ENCODE measurements at regions not wholly inside any gene's neighbourhood (a gene's known extent, or its start where the extent isn't known, plus 50 kb on each side); places are given as distances from the start of the nearest gene placed in this dataset.

- no peaks in the 10 kb centered on the region for H3K9me3 Mint-ChIP-seq
- H3K27me3 Mint-ChIP-seq (ENCODE audit: low read depth), result no peaks in the 10 kb centered on the region
- no peaks in the 10 kb centered on the region for H3K36me3 Mint-ChIP-seq
- H3K4me3 Mint-ChIP-seq, result no peak overlapping the region
- H3K27ac Mint-ChIP-seq, result no peak overlapping the region
- no peak for DNase-seq (ENCODE audit: low spot score in 2 of 2, unreplicated experiment in 2 of 2)
- peaks cover 4% of the 10 kb centered on the region for H3K4me1 Mint-ChIP-seq
- TF ChIP-seq, protein P1, sequence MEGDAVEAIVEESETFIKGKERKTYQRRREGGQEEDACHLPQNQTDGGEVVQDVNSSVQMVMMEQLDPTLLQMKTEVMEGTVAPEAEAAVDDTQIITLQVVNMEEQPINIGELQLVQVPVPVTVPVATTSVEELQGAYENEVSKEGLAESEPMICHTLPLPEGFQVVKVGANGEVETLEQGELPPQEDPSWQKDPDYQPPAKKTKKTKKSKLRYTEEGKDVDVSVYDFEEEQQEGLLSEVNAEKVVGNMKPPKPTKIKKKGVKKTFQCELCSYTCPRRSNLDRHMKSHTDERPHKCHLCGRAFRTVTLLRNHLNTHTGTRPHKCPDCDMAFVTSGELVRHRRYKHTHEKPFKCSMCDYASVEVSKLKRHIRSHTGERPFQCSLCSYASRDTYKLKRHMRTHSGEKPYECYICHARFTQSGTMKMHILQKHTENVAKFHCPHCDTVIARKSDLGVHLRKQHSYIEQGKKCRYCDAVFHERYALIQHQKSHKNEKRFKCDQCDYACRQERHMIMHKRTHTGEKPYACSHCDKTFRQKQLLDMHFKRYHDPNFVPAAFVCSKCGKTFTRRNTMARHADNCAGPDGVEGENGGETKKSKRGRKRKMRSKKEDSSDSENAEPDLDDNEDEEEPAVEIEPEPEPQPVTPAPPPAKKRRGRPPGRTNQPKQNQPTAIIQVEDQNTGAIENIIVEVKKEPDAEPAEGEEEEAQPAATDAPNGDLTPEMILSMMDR (IDR thresholded peaks at IDR 0.05; ENCODE audit: unreplicated experiment), result no peak
These were observed 378.4 kb downstream of the MEI4 start for GRCh38 chr6:78031228-78031627.

DNA sequence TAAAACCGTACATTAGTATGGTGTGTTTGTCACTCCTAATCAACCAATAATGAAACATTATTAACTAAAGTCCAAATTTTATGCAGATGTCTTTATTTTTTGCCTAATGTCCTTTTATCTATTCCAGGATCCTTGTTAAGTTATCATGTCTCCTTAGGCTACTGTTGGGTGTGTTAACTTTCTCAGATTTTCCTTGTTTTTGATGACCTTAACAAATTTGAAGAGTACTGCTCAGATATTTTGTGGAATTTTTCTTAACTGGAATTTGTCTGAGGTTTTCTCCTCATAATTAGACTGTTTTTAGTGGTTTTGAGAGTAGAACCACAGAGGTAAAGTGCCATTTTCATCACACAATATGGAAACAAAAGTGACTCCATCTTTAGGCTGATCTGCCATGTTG lies 406.3 kb downstream of the MEI4 start:
- no peak for DNase-seq (ENCODE audit: low spot score in 2 of 2, unreplicated experiment in 2 of 2)
- H3K4me3 Mint-ChIP-seq, result no peak overlapping the region
- peaks cover 2% of the 10 kb centered on the region for H3K27me3 Mint-ChIP-seq (ENCODE audit: low read depth)
- TF ChIP-seq, protein P1 (IDR thresholded peaks at IDR 0.05; ENCODE audit: unreplicated experiment), result no peak
- H3K27ac Mint-ChIP-seq, result no peak overlapping the region
- H3K9me3 Mint-ChIP-seq, result peaks cover 4% of the 10 kb centered on the region
- no peaks in the 10 kb centered on the region for H3K36me3 Mint-ChIP-seq
- H3K4me1 Mint-ChIP-seq, result no peaks in the 10 kb centered on the region

DNA sequence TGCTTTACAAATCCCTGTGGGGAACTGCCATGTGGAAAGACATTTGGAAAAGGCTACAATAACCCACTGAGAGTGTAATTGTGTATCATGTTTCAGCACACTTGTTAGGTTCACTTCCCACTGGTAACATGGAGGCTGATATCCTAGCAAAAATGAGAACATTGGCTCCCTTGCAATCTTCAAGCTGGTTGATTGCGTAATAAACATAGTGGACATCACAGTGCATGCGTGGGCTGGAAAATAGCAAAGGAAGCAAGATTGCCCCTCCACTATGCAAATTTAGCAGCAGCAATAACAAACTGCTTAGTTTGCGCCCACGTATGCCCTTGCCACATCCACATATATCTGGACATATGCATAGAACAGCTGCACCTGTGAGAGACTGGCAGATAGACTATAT lies 410.2 kb downstream of the MEI4 start:
- H3K4me3 Mint-ChIP-seq, result no peak overlapping the region

DNA sequence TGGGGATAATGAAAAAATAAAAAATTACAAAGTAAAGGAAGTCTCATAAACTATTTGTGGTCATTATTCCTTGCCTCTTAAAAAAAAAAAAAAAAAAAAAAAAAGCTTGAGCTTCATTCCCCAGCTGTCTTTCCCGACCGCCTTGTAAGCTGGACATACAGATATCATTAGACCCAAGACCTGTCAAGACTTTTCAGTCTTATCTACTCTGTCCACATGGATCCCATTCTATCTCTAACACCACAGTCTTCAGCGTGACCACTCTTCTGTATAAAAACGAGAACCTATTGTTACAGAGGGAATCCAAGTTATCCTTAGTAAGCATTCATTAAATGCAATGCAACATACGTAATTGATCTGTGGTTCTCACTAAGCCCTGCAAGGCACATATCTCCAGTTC lies 423.5 kb downstream of the MEI4 start:
- Mint-ChIP-seq H3K27ac (no peak overlapping the region), H3K36me3 (no peaks in the 10 kb centered on the region), H3K9me3 (peaks cover 2% of the 10 kb centered on the region), H3K27me3 (ENCODE audit: low read depth) (no peaks in the 10 kb centered on the region), H3K4me1 (no peaks in the 10 kb centered on the region), H3K4me3 (no peak overlapping the region)
- TF ChIP-seq, protein P1 (IDR thresholded peaks at IDR 0.05; ENCODE audit: unreplicated experiment), result no peak
- no peak for DNase-seq (ENCODE audit: low spot score in 2 of 2, unreplicated experiment in 2 of 2)

More for the DNA sequence above, 410.2 kb downstream of the MEI4 start:
- TF ChIP-seq, protein P1 (IDR thresholded peaks at IDR 0.05; ENCODE audit: unreplicated experiment), result no peak
- H3K36me3 Mint-ChIP-seq, result no peaks in the 10 kb centered on the region
- H3K27me3 Mint-ChIP-seq (ENCODE audit: low read depth), result peaks cover 2% of the 10 kb centered on the region
- H3K27ac Mint-ChIP-seq, result no peak overlapping the region
- H3K9me3 Mint-ChIP-seq, result no peaks in the 10 kb centered on the region
- DNase-seq (ENCODE audit: low spot score in 2 of 2, unreplicated experiment in 2 of 2), result no peak
- no peaks in the 10 kb centered on the region for H3K4me1 Mint-ChIP-seq

GRCh38 chr6:78089531-78089930 lies 436.7 kb downstream of the MEI4 start:
- TF ChIP-seq, protein P1 (IDR thresholded peaks at IDR 0.05; ENCODE audit: unreplicated experiment), result no peak
- H3K36me3 Mint-ChIP-seq, result no peaks in the 10 kb centered on the region
- H3K27me3 Mint-ChIP-seq (ENCODE audit: low read depth), result no peaks in the 10 kb centered on the region
- no peak for DNase-seq (ENCODE audit: low spot score in 2 of 2, unreplicated experiment in 2 of 2)
- H3K27ac Mint-ChIP-seq, result no peak overlapping the region
- H3K9me3 Mint-ChIP-seq, result no peaks in the 10 kb centered on the region
- H3K4me3 Mint-ChIP-seq, result no peak overlapping the region
- peaks cover 14% of the 10 kb centered on the region for H3K4me1 Mint-ChIP-seq

- no peaks in the 10 kb centered on the region for H3K9me3 Mint-ChIP-seq
- H3K4me3 Mint-ChIP-seq, result no peak overlapping the region
- H3K4me1 Mint-ChIP-seq, result peaks cover 14% of the 10 kb centered on the region
- no peaks in the 10 kb centered on the region for H3K27me3 Mint-ChIP-seq (ENCODE audit: low read depth)
- no peak overlapping the region for H3K27ac Mint-ChIP-seq
- DNase-seq (ENCODE audit: low spot score in 2 of 2, unreplicated experiment in 2 of 2), result no peak
- TF ChIP-seq, protein P1 (IDR thresholded peaks at IDR 0.05; ENCODE audit: unreplicated experiment), result no peak
- no peaks in the 10 kb centered on the region for H3K36me3 Mint-ChIP-seq
These were observed 441.1 kb downstream of the MEI4 start for GRCh38 chr6:78093906-78094305.

Measured in mesothelial cell of epicardium (in vitro differentiated cells).